H1 (cell line): ENCODE measurements at regions not wholly inside any gene's neighbourhood (a gene's known extent, or its start where the extent isn't known, plus 50 kb on each side); places are given as distances from the start of the nearest gene placed in this dataset.

Experiments
- CTCF ChIA-PET: fragments of 300-600 bp; sonication (Branson Sonifier 250); formaldehyde crosslinking; loops from one replicate; lab custom pipeline; 2021; ENCODE audit not compliant: partially characterized antibody; lab: Charles Lee
- POLR2A ChIA-PET: fragments of 300-600 bp; sonication (Branson Sonifier 250); formaldehyde crosslinking; loops from one replicate; lab custom pipeline; 2021; ENCODE audit warnings: inconsistent platforms; ENCODE audit not compliant: partially characterized antibody; lab: Charles Lee
- DNase-seq, 2 experiments: peaks; one replicate each; pipeline versions ENCODE4 v3.0.0 to v3.0.0-alpha.2; 2010 to 2022; ENCODE audit warnings: low spot score in 2 of 2, low read depth in 1 of 2, mixed read lengths in 1 of 2
- FAIRE-seq: peaks from 2 replicates; lab custom pipeline; 2011; peaks lifted over from hg19 to GRCh38; lab: Jason Lieb, UNC
- H2AFZ ChIP-seq: 2 replicates; pipeline ENCODE4 v1.8.1; 2012; ENCODE audit warnings: low read length, inconsistent platforms
- H2AK5ac ChIP-seq: 2 replicates; pipeline ENCODE4 v1.6.1; 2013; ENCODE audit warnings: low read depth, low read length
- H2BK120ac ChIP-seq: replicated peaks from 2 replicates; pipeline ENCODE3; 2013; ENCODE audit warnings: low read depth, low read length, inconsistent platforms
- H2BK12ac ChIP-seq: 2 replicates; pipeline ENCODE4 v1.6.1; 2013; ENCODE audit warnings: low read depth, low read length
- H2BK15ac ChIP-seq: 2 replicates; pipeline ENCODE4 v1.6.1; 2013; ENCODE audit warnings: low read length
- H2BK20ac ChIP-seq: 2 replicates; pipeline ENCODE4 v1.6.1; 2013; ENCODE audit warnings: low read length
- H2BK5ac ChIP-seq: 2 replicates; pipeline ENCODE4 v1.6.1; 2013; ENCODE audit warnings: low read depth, low read length
- H3K14ac ChIP-seq: 2 replicates; pipeline ENCODE4 v1.6.1; 2013; ENCODE audit warnings: inconsistent platforms; ENCODE audit not compliant: insufficient read length
- H3K18ac ChIP-seq: 2 replicates; pipeline ENCODE4 v1.6.1; 2013; ENCODE audit warnings: low read length; ENCODE audit errors: extremely low read depth
- H3K23ac ChIP-seq: 2 replicates; pipeline ENCODE4 v1.6.1; 2013; ENCODE audit warnings: inconsistent platforms; ENCODE audit not compliant: insufficient read length
- H3K23me2 ChIP-seq: 2 replicates; pipeline ENCODE4 v1.6.1; 2013; ENCODE audit warnings: low read depth, low read length
- H3K27ac ChIP-seq: 2 replicates; pipeline ENCODE4 v1.6.1; 2011; ENCODE audit warnings: low read depth, low read length, inconsistent platforms
- H3K27me3 ChIP-seq, 4 experiments: replicated peaks in 1 of 4; 1 replicate in 1 of 4; 2 replicates in 3 of 4; pipeline versions ENCODE4 v1.6.1 to v1.8.1; 2011 to 2013; ENCODE audit warnings: low read length in 3 of 4, mild to moderate bottlenecking in 3 of 4, inconsistent platforms in 2 of 4, mixed read lengths in 2 of 4, moderate library complexity in 1 of 4; ENCODE audit not compliant: control insufficient read depth in 3 of 4, insufficient read depth in 3 of 4; ENCODE audit errors: extremely low read depth in 1 of 4
- H3K36me3 ChIP-seq, 4 experiments: 2 replicates each; pipeline versions ENCODE4 v1.6.1 to v1.8.1; 2011 to 2013; ENCODE audit warnings: mild to moderate bottlenecking in 4 of 4, low read length in 3 of 4, moderate library complexity in 2 of 4, control low read depth in 1 of 4, inconsistent platforms in 1 of 4; ENCODE audit not compliant: insufficient read depth in 4 of 4, control insufficient read depth in 2 of 4
- H3K4ac ChIP-seq: replicated peaks from 2 replicates; pipeline ENCODE3; 2013; ENCODE audit warnings: low read length, low read depth, mixed read lengths, inconsistent platforms; ENCODE audit not compliant: insufficient read length
- H3K4me1 ChIP-seq, 4 experiments: replicated peaks in 1 of 4; 1 replicate in 1 of 4; 2 replicates in 3 of 4; pipeline versions ENCODE4 v1.6.1 to v1.8.1; 2011 to 2013; ENCODE audit warnings: low read length in 3 of 4, inconsistent platforms in 2 of 4, mixed read lengths in 1 of 4; ENCODE audit not compliant: insufficient read depth in 4 of 4, control insufficient read depth in 3 of 4
- H3K4me2 ChIP-seq, 2 experiments: 2 replicates each; pipeline versions ENCODE4 v1.6.1 to v1.8.1; 2011 to 2013; ENCODE audit warnings: low read depth in 2 of 2, low read length in 2 of 2, control low read depth in 1 of 2, inconsistent platforms in 1 of 2, mild to moderate bottlenecking in 1 of 2; ENCODE audit not compliant: insufficient read depth in 1 of 2
- H3K4me3 ChIP-seq, 4 experiments: fragments of 200-600, 300-600 bp in 1 of 4; sonication (generic), shearing (Covaris generic), sonication (Bioruptor Twin) in 1 of 4; 2 replicates each; pipeline versions ENCODE4 v1.5.1 to v1.8.1; 2011 to 2016; ENCODE audit warnings: low read length in 4 of 4, low read depth in 3 of 4, control low read depth in 2 of 4, inconsistent platforms in 2 of 4, mild to moderate bottlenecking in 2 of 4, mixed read lengths in 1 of 4, moderate library complexity in 1 of 4; ENCODE audit not compliant: insufficient read depth in 2 of 4; ENCODE audit errors: extremely low read depth in 1 of 4
- H3K56ac ChIP-seq: replicated peaks from 2 replicates; pipeline ENCODE3; 2013; ENCODE audit warnings: low read depth, mild to moderate bottlenecking, mixed read lengths, low read length, inconsistent platforms; ENCODE audit not compliant: insufficient read length
- H3K79me1 ChIP-seq: 2 replicates; pipeline ENCODE4 v1.6.1; 2013; ENCODE audit warnings: low read depth, low read length, control low read depth
- H3K79me2 ChIP-seq, 2 experiments: 2 replicates each; pipeline versions ENCODE4 v1.6.1 to v1.8.1; 2012 to 2013; ENCODE audit warnings: low read length in 2 of 2, mild to moderate bottlenecking in 2 of 2, inconsistent platforms in 1 of 2; ENCODE audit not compliant: insufficient read depth in 2 of 2, control insufficient read depth in 1 of 2
- H3K9ac ChIP-seq, 4 experiments: replicated peaks in 1 of 4; 1 replicate in 1 of 4; 2 replicates in 3 of 4; pipeline versions ENCODE4 v1.6.1 to v1.8.1; 2011 to 2013; ENCODE audit warnings: low read depth in 3 of 4, low read length in 3 of 4, control low read depth in 2 of 4, mild to moderate bottlenecking in 2 of 4, moderate library complexity in 2 of 4, inconsistent platforms in 1 of 4; ENCODE audit errors: extremely low read depth in 1 of 4
- H3K9me3 ChIP-seq, 2 experiments: 2 replicates each; pipeline versions ENCODE4 v1.6.1 to v1.8.1; 2012 to 2013; ENCODE audit warnings: mild to moderate bottlenecking in 2 of 2, moderate library complexity in 2 of 2, control low read depth in 1 of 2, inconsistent platforms in 1 of 2, low read depth in 1 of 2, low read length in 1 of 2, mixed read lengths in 1 of 2; ENCODE audit not compliant: insufficient read depth in 2 of 2
- H4K20me1 ChIP-seq, 2 experiments: replicated peaks in 1 of 2; 2 replicates each; pipeline versions ENCODE3 to v1.8.1; 2011 to 2013; ENCODE audit warnings: inconsistent platforms in 2 of 2, low read length in 2 of 2, mild to moderate bottlenecking in 1 of 2; ENCODE audit not compliant: insufficient read depth in 2 of 2, control insufficient read depth in 1 of 2
- H4K5ac ChIP-seq: 2 replicates; pipeline ENCODE4 v1.6.1; 2013; ENCODE audit warnings: low read length, low read depth, mixed read lengths, inconsistent platforms; ENCODE audit not compliant: insufficient read length
- H4K8ac ChIP-seq: 2 replicates; pipeline ENCODE4 v1.8.0; 2013; ENCODE audit warnings: mild to moderate bottlenecking, moderate library complexity, low read length, inconsistent platforms; ENCODE audit not compliant: insufficient read depth; ENCODE audit errors: extremely low read depth
- H4K91ac ChIP-seq: replicated peaks from 2 replicates; pipeline ENCODE3; 2013; ENCODE audit warnings: low read length, mixed read lengths, inconsistent platforms; ENCODE audit not compliant: insufficient read length
- BACH1 ChIP-seq: IDR thresholded peaks from 2 replicates; pipeline ENCODE4 v1.6.1; 2012; ENCODE audit warnings: low read length, improper control_type of control experiment
- CTBP2 ChIP-seq: IDR thresholded peaks from 2 replicates; pipeline ENCODE4 v1.7.0; 2011; ENCODE audit warnings: borderline replicate concordance, mild to moderate bottlenecking, moderate library complexity, mixed read lengths, low read length; ENCODE audit not compliant: insufficient read depth, insufficient read length
- HDAC2 ChIP-seq, 2 experiments: fragments of 300-600 bp in 1 of 2; sonication (generic) in 1 of 2; IDR thresholded peaks; 2 replicates each; pipeline ENCODE4 v1.6.1; 2011 to 2012; ENCODE audit warnings: low read depth in 2 of 2, low read length in 2 of 2, mild to moderate bottlenecking in 2 of 2, moderate library complexity in 2 of 2, borderline replicate concordance in 1 of 2, inconsistent platforms in 1 of 2
- NRF1 ChIP-seq: IDR thresholded peaks from 2 replicates; pipeline ENCODE4 v1.6.1; 2011; ENCODE audit warnings: mild to moderate bottlenecking, low read depth, low read length, improper control_type of control experiment
- SUZ12 ChIP-seq: fragments of 200-600 bp; sonication (generic); IDR thresholded peaks from 2 replicates; pipeline ENCODE4 v1.6.1; 2012; ENCODE audit warnings: mild to moderate bottlenecking, inconsistent platforms, low read length, moderate library complexity, mixed read lengths
- TAF1 ChIP-seq: IDR thresholded peaks from 2 replicates; pipeline ENCODE4 v1.6.1; 2011; ENCODE audit warnings: mild to moderate bottlenecking, low read depth, low read length
- TBP ChIP-seq: IDR thresholded peaks from 2 replicates; pipeline ENCODE4 v1.6.1; 2011; ENCODE audit warnings: low read depth, low read length, improper control_type of control experiment
- USF2 ChIP-seq: IDR thresholded peaks from 2 replicates; pipeline ENCODE4 v1.6.1; 2011; ENCODE audit warnings: low read length, improper control_type of control experiment
- ZNF274 ChIP-seq: IDR thresholded peaks from 2 replicates; pipeline ENCODE4 v1.7.0; 2012; ENCODE audit warnings: low read length, borderline replicate concordance; ENCODE audit errors: extremely low read depth
- WGBS, 2 experiments: shearing (Covaris generic) in 1 of 2; methylation state at CpG; one replicate each; pipeline versions ENCODE4 v1.1.6 to v1.1.7; 2013 to 2015; ENCODE audit warnings: low lambda C conversion rate in 2 of 2, mixed read lengths in 2 of 2, inconsistent platforms in 1 of 2, low coverage in 1 of 2, missing lambda C conversion rate in 1 of 2; ENCODE audit not compliant: insufficient replicate concordance in 2 of 2, insufficient coverage in 1 of 2, insufficient read length in 1 of 2; ENCODE audit errors: extremely low coverage in 1 of 2, missing lambda C conversion rate in 1 of 2; 5-methylcytosine and 5-hydroxymethylcytosine counted together

DNA sequence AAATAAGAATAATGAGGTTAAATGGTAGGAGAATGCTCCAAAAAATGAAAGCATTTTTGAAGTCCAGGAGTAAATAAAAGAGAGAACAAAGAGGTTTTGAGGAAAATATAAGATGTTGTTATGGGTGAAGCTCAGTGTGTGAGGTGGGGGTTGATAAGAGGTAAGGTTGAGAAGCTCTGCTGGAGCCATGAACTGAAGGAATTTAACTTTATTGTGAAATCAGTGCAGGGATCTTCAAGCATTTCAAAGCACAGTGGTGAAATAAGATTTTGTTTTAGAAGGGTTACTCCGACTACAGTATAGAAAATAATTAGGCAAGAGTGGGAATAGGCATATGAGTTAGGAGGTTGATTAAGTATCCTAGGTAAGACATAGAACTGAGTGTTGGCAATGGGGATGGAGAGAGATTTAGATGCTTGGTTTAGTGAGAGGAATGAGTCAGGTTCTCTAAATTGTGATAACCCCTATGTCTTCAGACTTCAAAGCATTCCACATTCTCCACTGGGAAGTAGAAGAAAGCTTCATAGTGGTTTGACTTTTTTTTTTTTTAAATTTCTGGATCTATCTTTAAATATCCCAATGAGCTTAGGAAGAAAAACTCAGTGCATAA lies 403.2 kb downstream of the AASDHPPT start:
- no peaks in the 10 kb centered on the region for H3K23me2 ChIP-seq
- FAIRE-seq (no peak), DNase-seq (no peak)

More for the DNA sequence above, 403.2 kb downstream of the AASDHPPT start:
- no peaks in the 10 kb centered on the region for H3K79me1 ChIP-seq
- no peaks in the 10 kb centered on the region for H3K4me1 ChIP-seq
- TF ChIP-seq CTBP2 = no peak
- TF ChIP-seq SUZ12 = no peak
- no peak for TF ChIP-seq ZNF274
- no peak for TF ChIP-seq NRF1
- TF ChIP-seq BACH1 = no peak
- no peak for TF ChIP-seq TBP
- TF ChIP-seq USF2 = no peak
- TF ChIP-seq HDAC2 (IDR thresholded peaks at IDR 0.05; ENCODE audit: borderline replicate concordance in 1 of 2, low read depth in 2 of 2, low read length in 2 of 2) = no peak
- no peak for TF ChIP-seq TAF1
- H3K9ac ChIP-seq = no peak overlapping the region
- H3K56ac ChIP-seq = no peak overlapping the region
- H4K5ac ChIP-seq = no peak overlapping the region
- no peaks in the 10 kb centered on the region for H3K9me3 ChIP-seq
- H3K36me3 ChIP-seq = no peaks in the 10 kb centered on the region
- H2BK20ac ChIP-seq = no peak overlapping the region
- no peak overlapping the region for H3K18ac ChIP-seq
- H2BK12ac ChIP-seq = no peak overlapping the region
- no peak overlapping the region for H3K4ac ChIP-seq
- ChIA-PET CTCF (interaction anchor here (0.7 to 1.9 kb wide), 5 partner anchors 11 to 325 kb away, joined by 3 to 8 read pairs (median 3); no protein-coding TSS in a partner anchor), POLR2A (interaction anchor here (0.6 kb wide), 1 partner anchor 41 kb away, joined by 3 read pairs; no protein-coding TSS in a partner anchor)
- no peak overlapping the region for H3K14ac ChIP-seq
- H3K4me3 ChIP-seq = no peak overlapping the region
- no peak overlapping the region for H2BK5ac ChIP-seq
- no peak overlapping the region for H3K23ac ChIP-seq
- no peak overlapping the region for H2AK5ac ChIP-seq
- H3K27me3 ChIP-seq = no peaks in the 10 kb centered on the region
- no peak overlapping the region for H3K27ac ChIP-seq
- no peaks in the 10 kb centered on the region for H4K20me1 ChIP-seq
- H4K91ac ChIP-seq = no peak overlapping the region
- H3K4me2 ChIP-seq = no peak overlapping the region
- 83% methylated on average over 1 of the region's 1 CpG; no CpG with 5 or more reads in 1 of the 2 experiments for WGBS, 2 experiments
- no peak overlapping the region for H4K8ac ChIP-seq
- no peak overlapping the region for H2BK15ac ChIP-seq
- H2AFZ ChIP-seq = no peak overlapping the region
- H3K79me2 ChIP-seq = no peaks in the 10 kb centered on the region
- no peak overlapping the region for H2BK120ac ChIP-seq
